ENCODE measurements at regions not wholly inside any gene's neighbourhood (a gene's known extent, or its start where the extent isn't known, plus 50 kb on each side); places are given as distances from the start of the nearest gene placed in this dataset.

- TF ChIP-seq POLR2A (IDR thresholded peaks at IDR 0.05) (no peak), CTCF (IDR thresholded peaks at IDR 0.05) (no peak)
Measured at GRCh38 chr3:145058483-145058882, 1086.9 kb downstream of the DIPK2A start.
